ENCODE measurements at regions not wholly inside any gene's neighbourhood (a gene's known extent, or its start where the extent isn't known, plus 50 kb on each side); places are given as distances from the start of the nearest gene placed in this dataset.
"Not testable (repeated sequence)": the region's sequence is repeated elsewhere in the genome, so short reads cannot be mapped to it uniquely, and the experiment has no call there.

GRCh38 chr13:65584126-65584525 is 1646.0 kb downstream of the PCDH9 start:
- DNase-seq, result no peak

- no peak for DNase-seq
Measured at GRCh38 chr13:65582160-65582559, 1648.0 kb downstream of the PCDH9 start.

- DNase-seq, result not testable (repeated sequence)
Measured at GRCh38 chr13:65564561-65564960, 1665.6 kb downstream of the PCDH9 start.

GRCh38 chr13:65562305-65562704 is 1667.8 kb downstream of the PCDH9 start:
- DNase-seq, result no peak

GRCh38 chr13:65560936-65561335 is 1669.2 kb downstream of the PCDH9 start:
- DNase-seq, result no peak

GRCh38 chr13:65555962-65556361 is 1674.2 kb downstream of the PCDH9 start:
- DNase-seq, result no peak

GRCh38 chr13:65553096-65553727 is 1676.9 kb downstream of the PCDH9 start:
- no peak for DNase-seq

GRCh38 chr13:65551208-65551607 is 1678.9 kb downstream of the PCDH9 start:
- no peak for DNase-seq

GRCh38 chr13:65540175-65540574 is 1690.0 kb downstream of the PCDH9 start:
- no peak for DNase-seq

- DNase-seq, result no peak
Measured at GRCh38 chr13:65535370-65535769, 1694.8 kb downstream of the PCDH9 start.

- no peak for DNase-seq
Measured at GRCh38 chr13:65532231-65532630, 1697.9 kb downstream of the PCDH9 start.

GRCh38 chr13:65530688-65531087 is 1699.4 kb downstream of the PCDH9 start:
- no peak for DNase-seq

GRCh38 chr13:65529541-65529940 is 1700.6 kb downstream of the PCDH9 start:
- no peak for DNase-seq

GRCh38 chr13:65508745-65509144 is 1721.4 kb downstream of the PCDH9 start:
- no peak for DNase-seq

- no peak for DNase-seq
Measured at GRCh38 chr13:65508338-65508737, 1721.8 kb downstream of the PCDH9 start.

GRCh38 chr13:65505941-65506340 is 1724.2 kb downstream of the PCDH9 start:
- no peak for DNase-seq

GRCh38 chr13:65504213-65504612 is 1725.9 kb downstream of the PCDH9 start:
- no peak for DNase-seq

- no peak for DNase-seq
Measured at GRCh38 chr13:65500481-65500880, 1729.7 kb downstream of the PCDH9 start.

- no peak for DNase-seq
Measured at GRCh38 chr13:65499256-65499655, 1730.9 kb downstream of the PCDH9 start.

GRCh38 chr13:65497265-65497664 is 1732.9 kb downstream of the PCDH9 start:
- no peak for DNase-seq

- not testable (repeated sequence) for DNase-seq
Measured at GRCh38 chr13:65490725-65491124, 1739.4 kb downstream of the PCDH9 start.

GRCh38 chr13:65488606-65489005 is 1741.5 kb downstream of the PCDH9 start:
- no peak for DNase-seq

- DNase-seq, result no peak
Measured at GRCh38 chr13:65479692-65480091, 1750.4 kb downstream of the PCDH9 start.

GRCh38 chr13:65473196-65473595 is 1756.9 kb downstream of the PCDH9 start:
- no peak for DNase-seq

- DNase-seq, result no peak
Measured at GRCh38 chr13:65472336-65472735, 1757.8 kb downstream of the PCDH9 start.
